ENCODE measurements at regions not wholly inside any gene's neighbourhood (a gene's known extent, or its start where the extent isn't known, plus 50 kb on each side); places are given as distances from the start of the nearest gene placed in this dataset.

- no peak for DNase-seq
These were observed 300.4 kb downstream of the DTWD2 start for GRCh38 chr5:118687661-118688621.

- no peak for DNase-seq
These were observed 301.2 kb downstream of the DTWD2 start for GRCh38 chr5:118687100-118687499.

- DNase-seq: no peak
These were observed 306.7 kb downstream of the DTWD2 start for GRCh38 chr5:118681655-118682054.

GRCh38 chr5:118679264-118679940 is 308.9 kb downstream of the DTWD2 start:
- DNase-seq: no peak

- DNase-seq: no peak
These were observed 309.6 kb downstream of the DTWD2 start for GRCh38 chr5:118678746-118679145.

- DNase-seq: no peak
These were observed 313.1 kb downstream of the DTWD2 start for GRCh38 chr5:118675247-118675646.

GRCh38 chr5:118657576-118657975 is 330.8 kb downstream of the DTWD2 start:
- no peak for DNase-seq

GRCh38 chr5:118653872-118654271 is 334.5 kb downstream of the DTWD2 start:
- no peak for DNase-seq

- no peak for DNase-seq
These were observed 335.2 kb downstream of the DTWD2 start for GRCh38 chr5:118653183-118653582.

GRCh38 chr5:118651002-118651401 is 337.3 kb downstream of the DTWD2 start:
- no peak for DNase-seq

GRCh38 chr5:118647587-118647986 is 340.8 kb downstream of the DTWD2 start:
- DNase-seq: no peak

- no peak for DNase-seq
These were observed 341.4 kb downstream of the DTWD2 start for GRCh38 chr5:118646917-118647316.

- no peak for DNase-seq
These were observed 350.2 kb downstream of the DTWD2 start for GRCh38 chr5:118637947-118638670.

GRCh38 chr5:118628660-118629354 is 359.5 kb downstream of the DTWD2 start:
- no peak for DNase-seq

- no peak for DNase-seq
These were observed 368.1 kb downstream of the DTWD2 start for GRCh38 chr5:118620233-118620632.

GRCh38 chr5:118619823-118620222 is 368.5 kb downstream of the DTWD2 start:
- DNase-seq: no peak

GRCh38 chr5:118616281-118616680 is 372.1 kb downstream of the DTWD2 start:
- DNase-seq: no peak

- no peak for DNase-seq
These were observed 373.5 kb downstream of the DTWD2 start for GRCh38 chr5:118614731-118615456.

- no peak for DNase-seq
These were observed 376.9 kb downstream of the DTWD2 start for GRCh38 chr5:118611332-118611945.

- DNase-seq: no peak
These were observed 381.4 kb downstream of the DTWD2 start for GRCh38 chr5:118606940-118607339.

- DNase-seq: no peak
These were observed 382.6 kb downstream of the DTWD2 start for GRCh38 chr5:118605761-118606160.

GRCh38 chr5:118604106-118604505 is 384.2 kb downstream of the DTWD2 start:
- DNase-seq: no peak

Data from stimulated activated CD4-positive, alpha-beta T cell treated with anti-CD3 and anti-CD28 coated beads, Interleukin-2, amount 100 ng/mL, for 48 hours (primary cell).